K562 (cell line): ENCODE measurements at regions not wholly inside any gene's neighbourhood (a gene's known extent, or its start where the extent isn't known, plus 50 kb on each side); places are given as distances from the start of the nearest gene placed in this dataset.
"Not testable (repeated sequence)": the region's sequence is repeated elsewhere in the genome, so short reads cannot be mapped to it uniquely, and the experiment has no call there.

Experiments
- ATAC-seq: fragments of 200-7000 bp; cut with Tn5 transposase; 3 replicates; pipeline ENCODE4 v1.9.1; 2020; ENCODE audit warnings: moderate library complexity
- BruUV-seq: library from RNA; stranded (reverse); fragments of 400-500 nt; replicated peaks from 2 replicates; lab custom pipeline; 2021; lab: Mats Ljungman, UMichigan
- CTCF ChIA-PET: fragments of 300-600 bp; formaldehyde crosslinking; extraction: SDS; loops from one replicate; lab custom pipeline; 2021; ENCODE audit warnings: low intra/inter-chr PET ratio; lab: Yijun Ruan, JAX
- POLR2A ChIA-PET: fragments of 300-600, 350-650 bp; sonication (Branson Sonifier 250); formaldehyde crosslinking; extraction: SDS; loops from one replicate; lab custom pipeline; 2021; ENCODE audit warnings: antibody characterized with exemption, inconsistent platforms; lab: Yijun Ruan, JAX
- DNase-seq, 4 experiments: peaks; one replicate each; pipeline versions ENCODE4 v3.0.0 to v3.0.0-alpha.2; 2011 to 2018; ENCODE audit warnings: low spot score in 3 of 4, mixed read lengths in 3 of 4; ENCODE audit errors: extremely low read depth in 1 of 4
- FAIRE-seq: peaks from 2 replicates; lab custom pipeline; 2011; peaks lifted over from hg19 to GRCh38; lab: Jason Lieb, UNC
- H2AFZ ChIP-seq: 2 replicates; pipeline ENCODE4 v1.6.0; 2011; ENCODE audit warnings: low read depth, low read length, control low read depth, inconsistent platforms
- H3K27ac ChIP-seq: fragments of 200-600 bp; 3 replicates; pipeline ENCODE4 v1.8.0; 2011; ENCODE audit warnings: low read depth, mild to moderate bottlenecking, control low read depth, inconsistent platforms, low read length, moderate library complexity, mixed read lengths; ENCODE audit errors: extremely low read depth
- H3K27me3 ChIP-seq, 2 experiments: fragments of 300-600 bp in 1 of 2; 2 replicates in 1 of 2; 3 replicates in 1 of 2; pipeline versions ENCODE4 v1.6.0 to v1.8.0; 2011; ENCODE audit warnings: inconsistent platforms in 2 of 2, low read length in 2 of 2, mild to moderate bottlenecking in 1 of 2, mixed read lengths in 1 of 2, moderate library complexity in 1 of 2; ENCODE audit not compliant: control insufficient read depth in 2 of 2, insufficient read depth in 2 of 2
- H3K36me3 ChIP-seq: fragments of 300-600 bp; 3 replicates; pipeline ENCODE4 v1.8.0; 2011; ENCODE audit warnings: mild to moderate bottlenecking, low read length, inconsistent platforms; ENCODE audit not compliant: control insufficient read depth, insufficient read depth
- H3K4me1 ChIP-seq, 2 experiments: fragments of 200-600 bp in 1 of 2; replicated peaks in 1 of 2; 2 replicates in 1 of 2; 3 replicates in 1 of 2; pipeline versions ENCODE4 v1.5.1 to v1.8.0; 2011; ENCODE audit warnings: inconsistent platforms in 2 of 2, low read length in 2 of 2, mild to moderate bottlenecking in 1 of 2, mixed read lengths in 1 of 2, moderate library complexity in 1 of 2; ENCODE audit not compliant: control insufficient read depth in 2 of 2, insufficient read depth in 2 of 2
- H3K4me2 ChIP-seq: 2 replicates; pipeline ENCODE4 v1.6.1; 2011; ENCODE audit warnings: low read length, control low read depth, inconsistent platforms, mixed read lengths; ENCODE audit not compliant: insufficient read depth
- H3K4me3 ChIP-seq: fragments of 200-600 bp; sonication (generic), shearing (Covaris generic); 2 replicates; pipeline ENCODE4 v1.5.1; 2016; ENCODE audit warnings: control low read depth, inconsistent platforms
- H3K79me2 ChIP-seq: fragments of 200-600 bp; 3 replicates; pipeline ENCODE4 v1.8.0; 2011; ENCODE audit warnings: low read length, inconsistent platforms; ENCODE audit not compliant: control insufficient read depth, insufficient read depth
- H3K9ac ChIP-seq, 2 experiments: 2 replicates each; pipeline versions ENCODE4 v1.6.0 to v1.6.1; 2011; ENCODE audit warnings: low read depth in 2 of 2, low read length in 2 of 2, control low read depth in 1 of 2, inconsistent platforms in 1 of 2, mild to moderate bottlenecking in 1 of 2, mixed read lengths in 1 of 2; ENCODE audit not compliant: insufficient read depth in 1 of 2
- H3K9me1 ChIP-seq: one replicate; pipeline ENCODE4 v1.6.0; 2011; ENCODE audit warnings: inconsistent platforms, mild to moderate bottlenecking, low read length, moderate library complexity; ENCODE audit not compliant: control insufficient read depth, insufficient read depth
- H3K9me3 ChIP-seq: replicated peaks from 2 replicates; pipeline ENCODE4 v1.5.1; 2011; ENCODE audit warnings: low read depth, low read length, inconsistent platforms; ENCODE audit not compliant: control insufficient read depth, insufficient read depth
- H4K20me1 ChIP-seq: replicated peaks from 2 replicates; pipeline ENCODE4 v1.6.1; 2011; ENCODE audit warnings: low read length, inconsistent platforms, mixed read lengths; ENCODE audit not compliant: control insufficient read depth, insufficient read depth
- CLOCK ChIP-seq: fragments of 250-450 bp; sonication (Bioruptor Pico); IDR thresholded peaks from 2 replicates; pipeline ENCODE4 v1.4.0; 2020; ENCODE audit warnings: mild to moderate bottlenecking, moderate library complexity, borderline replicate concordance
- ILK ChIP-seq: fragments of 450-650 bp; IDR thresholded peaks from 2 replicates; pipeline ENCODE4 v1.6.1; 2016; ENCODE audit warnings: missing genetic modification characterization, low read depth, mild to moderate bottlenecking, missing compliant biosample characterization, moderate library complexity, borderline replicate concordance
- ZBTB9 ChIP-seq: fragments of 450-650 bp; formaldehyde crosslinking; IDR thresholded peaks from 2 replicates; pipeline ENCODE4 v1.4.0; 2020; ENCODE audit warnings: mild to moderate bottlenecking, moderate library complexity
- ZNF57 ChIP-seq: fragments of 450-650 bp; formaldehyde crosslinking; IDR thresholded peaks from 2 replicates; pipeline ENCODE4 v1.4.0; 2020; ENCODE audit warnings: mild to moderate bottlenecking, moderate library complexity
- WGBS: fragments of 100-300 bp; shearing (Covaris generic); methylation state at CpG from one replicate; pipeline ENCODE4 v1.1.6; 2016; ENCODE audit warnings: low coverage, mixed read lengths; ENCODE audit not compliant: insufficient coverage; ENCODE audit errors: missing lambda C conversion rate; 5-methylcytosine and 5-hydroxymethylcytosine counted together
- in situ Hi-C: fragments of 300-500 bp; cut with MboI; formaldehyde crosslinking; loops from 4 replicates; pipeline ENCODE4 v1.15.0; 2018; ENCODE audit warnings: inconsistent platforms, mixed read lengths
- intact Hi-C: fragments of 100-400 bp; cut with micrococcal nuclease; formaldehyde crosslinking; loops from 2 replicates; pipeline ENCODE4 v1.14.2; 2022

GRCh38 chr4:179165000-179165738, 1722.9 kb upstream of the AGA start (continued):
- no peak for TF ChIP-seq ZNF57 (CRISPR knock-in tag)
- no peak for TF ChIP-seq CLOCK

GRCh38 chr4:179165862-179166261, 1723.6 kb upstream of the AGA start:
- POLR2A ChIA-PET, result interaction anchor here (0.7 kb wide), 1 partner anchor 1637 kb away, joined by 4 read pairs; no protein-coding TSS in a partner anchor
- Histone ChIP-seq H4K20me1 (no peaks in the 10 kb centered on the region), H3K9me1 (no peaks in the 10 kb centered on the region), H3K27ac (no peak overlapping the region), H3K36me3 (no peaks in the 10 kb centered on the region), H3K79me2 (no peaks in the 10 kb centered on the region), H3K27me3 (no peaks in the 10 kb centered on the region), H3K4me2 (no peak overlapping the region), H3K9ac (no peak overlapping the region), H3K4me1 (no peaks in the 10 kb centered on the region), H3K9me3 (no peaks in the 10 kb centered on the region), H3K4me3 (no peak overlapping the region), H2AFZ (no peak overlapping the region)
- ATAC-seq (no peak), DNase-seq (no peak), FAIRE-seq (no peak)
- in situ Hi-C loops (no loop called here), intact Hi-C loops (no loop called here)
- no TSS peak for BruUV-seq
- TF ChIP-seq ILK, result no peak
- no peak for TF ChIP-seq ZBTB9 (CRISPR knock-in tag)
- CTCF ChIA-PET, result interaction anchor here (0.6 kb wide), 1 partner anchor 173 kb away, joined by 3 read pairs; no protein-coding TSS in a partner anchor
- 0% methylated on average over 3 of the region's 3 CpGs for WGBS

DNA sequence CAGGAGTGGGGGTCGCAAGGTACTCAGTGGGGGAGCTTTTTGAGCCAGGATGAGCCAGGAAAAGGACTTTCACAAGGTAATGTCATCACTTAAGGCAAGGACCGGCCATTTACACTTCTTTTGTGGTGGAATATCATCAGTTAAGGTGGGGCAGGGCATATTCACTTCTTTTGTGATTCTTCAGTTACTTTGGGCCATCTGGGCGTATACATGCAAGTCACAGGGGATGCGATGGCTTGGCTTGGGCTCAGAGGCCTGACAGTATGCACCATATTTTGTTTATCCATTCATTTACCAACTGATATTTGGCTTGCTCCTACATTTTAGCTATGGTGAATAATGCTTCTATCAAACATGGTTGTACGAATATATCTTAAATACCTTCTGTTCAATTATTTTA, 1728.1 kb upstream of the AGA start:
- WGBS, result 3% methylated on average over 3 of the region's 5 CpGs
- H3K27me3 ChIP-seq, H3K9me1 ChIP-seq, H3K4me1 ChIP-seq, CTCF ChIA-PET, FAIRE-seq, H2AFZ ChIP-seq, H3K27ac ChIP-seq, H3K9me3 ChIP-seq, POLR2A ChIA-PET, in situ Hi-C loops, H3K9ac ChIP-seq, H3K36me3 ChIP-seq, H4K20me1 ChIP-seq, intact Hi-C loops, BruUV-seq, ATAC-seq, H3K4me3 ChIP-seq, H3K79me2 ChIP-seq, DNase-seq, H3K4me2 ChIP-seq: not testable (repeated sequence)
